HK-2 (cell line): ENCODE measurements at regions not wholly inside any gene's neighbourhood (a gene's known extent, or its start where the extent isn't known, plus 50 kb on each side); places are given as distances from the start of the nearest gene placed in this dataset.
A peak's percentile ranks its signal among the peaks of the same experiment; 100 is the strongest.

Experiments
- DNase-seq: peaks from one replicate; pipeline ENCODE4 v3.0.0-alpha.2; 2018; ENCODE audit not compliant: unreplicated experiment

DNA sequence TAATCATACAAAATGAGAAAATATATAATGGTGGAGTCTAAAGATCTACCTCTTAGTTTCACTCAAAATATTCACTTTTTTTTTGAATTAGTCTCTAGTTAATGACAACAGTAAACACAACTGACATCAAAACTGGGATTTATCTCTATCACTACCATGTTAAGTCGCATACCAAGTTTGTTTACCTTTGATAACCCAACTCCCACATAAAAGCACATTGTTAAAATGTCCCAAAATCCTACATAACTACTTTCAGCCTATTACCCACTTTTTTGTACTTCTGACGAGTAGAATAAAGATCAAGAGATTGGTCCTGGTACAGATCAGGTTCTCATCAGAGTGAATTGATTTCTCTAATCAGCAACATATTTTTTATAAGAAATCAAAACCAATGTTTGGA lies 518.5 kb downstream of the EPHA3 start:
- DNase-seq: no peak

DNA sequence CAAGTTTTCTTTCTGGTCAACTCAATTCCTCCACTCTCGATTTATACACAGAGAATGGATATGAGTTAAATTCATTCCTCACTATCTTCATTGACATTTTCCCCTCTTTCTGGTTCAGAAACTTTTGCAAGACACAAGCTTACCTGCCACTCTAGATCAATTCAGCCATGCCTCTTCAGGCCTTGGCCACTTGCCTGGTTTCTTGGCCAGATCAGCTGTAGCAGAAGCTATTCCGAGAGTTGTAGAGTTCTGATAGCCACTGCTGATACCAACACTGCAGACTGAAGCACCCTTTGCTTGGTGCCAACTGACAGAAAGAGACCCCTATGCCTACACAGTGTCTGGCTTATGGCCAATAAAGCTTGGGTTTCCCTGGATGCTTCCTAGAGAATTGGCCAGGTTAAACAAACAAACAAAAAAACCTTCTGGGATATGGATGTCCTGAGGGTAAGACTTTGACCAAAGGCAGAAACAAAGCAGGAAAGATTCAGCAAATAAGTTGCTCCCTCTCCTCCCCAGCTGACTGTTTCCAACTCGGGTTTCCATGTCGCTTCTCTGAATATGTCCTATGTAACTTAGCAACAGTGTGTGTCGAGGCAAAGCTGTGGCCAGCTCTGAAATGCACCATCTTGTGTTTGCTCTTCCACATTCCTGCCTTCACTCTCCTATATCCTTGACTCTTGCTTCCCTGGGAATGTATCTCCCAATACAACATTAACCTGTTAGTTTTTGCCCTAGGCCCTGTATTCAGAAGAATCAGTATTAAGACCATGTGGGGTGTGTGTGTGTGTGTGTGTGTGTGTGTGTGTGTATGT lies 521.6 kb downstream of the EPHA3 start:
- DNase-seq: no peak

DNA sequence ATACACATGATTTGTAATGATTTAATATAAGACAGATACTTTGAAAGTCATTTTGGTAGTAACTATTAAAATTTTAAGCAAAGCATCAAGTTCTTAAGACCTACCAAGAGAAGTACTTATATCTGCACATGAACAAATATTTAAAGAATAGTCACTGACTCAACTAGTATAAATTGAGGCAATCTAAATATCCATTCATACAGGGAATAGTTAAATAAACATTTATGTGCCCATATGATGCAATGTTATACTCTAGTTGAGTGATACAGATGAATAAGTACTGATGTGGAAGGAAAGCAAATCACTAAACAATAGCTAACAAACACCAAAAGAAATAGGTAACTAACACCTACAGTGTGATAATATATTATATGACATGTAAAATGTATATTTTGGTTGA lies 527.7 kb downstream of the EPHA3 start:
- no peak for DNase-seq

DNA sequence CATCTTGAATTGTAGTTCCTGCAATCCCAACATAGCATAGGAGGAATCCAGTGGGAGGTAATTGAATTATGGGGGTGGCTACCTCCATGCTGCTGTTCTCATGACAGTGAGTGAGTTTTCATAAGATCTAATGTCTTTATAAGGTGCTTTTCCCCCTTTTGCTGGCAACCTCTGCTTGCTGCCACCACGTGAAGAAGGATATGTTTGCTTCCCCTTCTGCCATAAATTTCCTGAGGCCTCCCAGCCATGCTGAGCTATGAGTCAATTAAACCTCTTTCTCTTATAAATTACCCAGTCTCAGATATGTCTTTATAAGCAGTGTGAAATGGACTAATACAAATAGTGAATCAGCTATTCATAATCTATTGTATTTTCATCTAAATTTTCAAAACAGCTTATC lies 537.3 kb downstream of the EPHA3 start:
- no peak for DNase-seq

DNA sequence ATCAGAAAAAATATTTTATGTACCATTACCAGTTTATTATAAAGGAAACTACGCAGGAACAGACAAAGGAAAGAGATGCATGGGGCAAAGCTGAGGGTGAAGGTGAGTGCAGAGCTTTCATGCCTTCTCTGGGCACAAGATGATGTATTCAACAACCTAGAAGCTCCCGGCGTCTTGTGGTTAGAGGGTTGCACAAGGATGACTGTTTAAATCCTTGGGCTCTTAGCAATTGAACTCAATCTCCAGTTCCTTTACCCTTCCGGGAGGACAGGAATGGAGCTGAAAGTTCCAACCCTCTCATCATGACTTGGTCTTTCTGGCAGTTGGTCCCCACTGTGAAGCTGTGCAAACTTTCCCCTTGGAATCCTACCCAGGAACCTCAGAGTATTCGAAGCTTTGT lies 542.0 kb downstream of the EPHA3 start:
- no peak for DNase-seq

DNA sequence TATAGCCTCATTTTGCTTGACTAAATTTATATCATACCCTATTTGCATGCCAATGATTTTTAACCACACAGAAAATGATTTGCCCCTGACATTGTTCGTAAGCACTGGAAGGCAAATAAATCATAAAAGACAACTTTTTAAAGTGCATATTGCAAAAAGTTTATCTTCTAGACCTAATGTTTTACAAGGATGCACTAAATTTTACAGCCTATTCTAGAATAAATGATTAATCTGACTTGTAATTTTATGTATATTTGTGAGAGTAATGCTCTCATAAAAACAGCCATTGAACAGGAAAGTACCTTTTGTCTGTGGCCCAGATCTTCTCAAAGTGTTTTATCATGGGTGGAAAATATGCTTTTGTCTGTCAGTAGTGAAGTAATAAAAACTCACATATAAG lies 546.6 kb downstream of the EPHA3 start:
- no peak for DNase-seq

DNA sequence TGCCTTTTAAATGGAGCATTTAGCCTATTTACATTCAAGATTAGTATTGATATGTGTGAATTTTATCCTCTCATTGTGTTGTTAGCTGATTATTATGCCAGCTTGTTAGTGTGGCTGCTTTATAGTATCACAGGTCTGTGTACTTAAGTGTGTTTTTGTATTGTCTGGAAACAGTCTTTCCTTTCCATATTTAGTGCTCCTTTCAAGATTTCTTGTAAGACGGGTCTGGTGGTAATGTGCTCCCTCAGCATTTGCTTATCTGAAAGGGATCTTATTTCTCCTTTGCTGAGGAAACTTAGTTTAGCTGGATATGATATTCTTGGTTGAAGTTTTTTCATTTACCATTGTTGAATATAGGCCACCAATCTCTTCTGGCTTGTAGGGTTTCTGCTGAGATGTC lies 549.0 kb downstream of the EPHA3 start:
- no peak for DNase-seq

DNA sequence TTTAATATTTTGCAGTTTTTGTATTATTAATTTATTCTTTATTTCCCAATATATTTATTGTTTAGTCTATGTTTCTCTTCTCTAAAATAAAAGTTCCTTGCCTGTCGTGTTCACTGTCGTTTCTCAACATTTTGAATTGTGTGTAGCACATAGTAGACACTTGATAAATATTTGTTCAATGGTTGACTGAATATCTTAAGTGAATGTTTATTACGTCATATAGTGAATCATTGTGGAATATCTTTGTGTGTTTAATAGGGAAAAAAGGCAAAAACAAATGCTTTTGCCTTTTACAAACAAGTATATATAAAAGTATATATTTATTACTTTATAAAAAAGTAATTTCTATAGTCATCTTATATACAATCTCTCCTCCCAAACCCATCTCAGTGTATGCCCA lies 572.3 kb downstream of the EPHA3 start:
- no peak for DNase-seq

DNA sequence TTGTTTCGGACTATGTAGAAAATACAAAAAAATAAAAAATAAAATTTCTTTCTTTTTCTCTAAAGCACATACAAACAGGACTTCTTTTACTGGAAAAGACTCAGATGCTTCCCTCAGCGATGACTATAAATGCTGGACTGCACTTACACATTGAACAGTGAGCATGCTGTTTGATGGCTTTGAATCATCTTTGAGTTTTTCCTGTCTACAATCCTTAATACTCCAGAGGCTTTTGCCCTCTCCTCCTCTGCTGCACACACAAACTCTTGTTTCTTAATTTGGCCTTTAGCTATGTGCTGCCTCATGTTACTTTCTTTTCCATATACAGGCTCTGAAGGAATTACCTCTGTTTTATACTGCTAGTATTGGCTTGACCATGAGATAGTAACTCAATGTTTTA lies 575.1 kb downstream of the EPHA3 start:
- no peak for DNase-seq

DNA sequence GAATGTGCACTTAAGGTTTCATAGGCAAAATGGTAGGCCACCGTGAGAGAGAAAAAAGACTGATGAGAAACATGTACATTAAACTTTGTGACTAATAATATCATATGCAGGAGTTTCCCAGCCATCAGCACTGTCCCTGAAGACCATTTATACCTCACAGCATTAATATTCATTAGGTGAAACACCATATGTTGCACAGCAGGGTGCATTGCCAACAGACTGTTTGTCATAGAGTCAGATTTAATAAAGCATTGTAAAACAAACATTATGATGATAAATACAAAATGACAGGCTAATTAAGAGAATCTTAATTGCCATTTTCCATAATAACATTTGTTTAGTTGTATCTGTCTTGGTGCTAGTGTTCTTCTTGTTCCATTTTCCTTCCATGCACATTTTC lies 578.3 kb downstream of the EPHA3 start:
- no peak for DNase-seq

DNA sequence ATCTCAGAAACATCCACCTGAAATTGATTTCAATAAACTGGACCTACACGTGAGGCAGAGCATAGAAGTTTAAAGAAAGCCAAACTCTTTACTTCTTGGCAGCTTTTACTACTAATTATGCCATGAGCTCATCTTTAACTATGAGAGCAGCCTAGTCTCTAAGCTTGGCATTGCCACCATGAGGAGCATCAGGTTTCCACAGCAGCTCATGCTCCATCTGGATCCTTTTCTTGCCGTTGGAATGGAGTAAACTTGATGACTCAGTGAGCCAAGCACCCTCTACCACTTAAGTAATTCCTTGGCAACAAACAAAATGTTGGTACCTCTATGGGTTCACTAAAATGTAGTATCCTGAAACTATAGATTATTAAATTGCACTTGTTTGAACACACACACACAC lies 583.2 kb downstream of the EPHA3 start:
- DNase-seq: no peak

DNA sequence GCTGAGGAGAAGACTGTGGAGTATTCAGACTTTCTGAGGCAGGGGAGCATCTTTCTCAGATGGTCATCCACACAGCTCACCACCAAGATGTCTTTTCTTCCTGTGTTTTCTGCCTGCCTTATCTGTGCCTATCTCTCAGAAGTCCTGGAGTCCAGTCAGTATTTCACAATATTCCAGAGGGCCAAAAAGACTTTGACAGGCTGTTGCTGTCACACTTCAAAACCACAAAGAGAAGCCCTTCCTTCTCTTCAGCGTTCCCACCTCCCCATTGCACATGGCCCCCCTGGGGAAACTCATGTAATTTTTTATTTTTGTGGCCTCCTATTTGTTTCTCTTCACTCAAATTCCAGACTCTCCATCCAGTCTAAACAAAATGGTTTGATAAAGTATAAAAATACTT lies 585.2 kb downstream of the EPHA3 start:
- DNase-seq: no peak

DNA sequence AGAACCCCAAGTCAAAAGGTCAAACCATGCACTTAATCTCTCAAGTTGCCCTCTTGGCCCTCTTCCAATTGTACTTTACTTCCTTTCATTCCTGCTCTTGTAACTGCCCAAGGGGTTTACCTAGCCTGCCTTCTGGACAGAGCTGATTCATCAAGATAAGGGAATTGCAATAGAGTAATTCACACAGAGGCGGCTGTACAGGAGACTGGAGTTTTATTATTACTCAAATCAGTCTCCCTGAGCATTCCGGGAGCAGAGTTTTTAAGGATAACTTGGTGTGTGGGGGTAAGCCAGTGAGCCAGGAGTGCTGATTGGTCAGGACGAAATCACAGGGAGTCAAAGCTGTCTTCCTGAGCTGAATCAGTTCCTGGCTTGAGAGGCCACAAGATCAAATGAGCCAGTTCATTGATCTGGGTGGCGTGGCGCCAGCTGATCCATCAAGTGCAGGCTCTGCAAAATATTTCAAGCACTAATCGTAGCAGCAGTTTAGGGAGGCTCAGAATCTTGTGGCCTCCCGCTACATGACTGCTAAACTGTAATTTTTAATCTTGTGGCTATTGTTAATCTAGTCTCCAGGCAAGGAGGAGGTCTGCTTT lies 590.0 kb downstream of the EPHA3 start:
- peak; percentile 26 for DNase-seq

DNA sequence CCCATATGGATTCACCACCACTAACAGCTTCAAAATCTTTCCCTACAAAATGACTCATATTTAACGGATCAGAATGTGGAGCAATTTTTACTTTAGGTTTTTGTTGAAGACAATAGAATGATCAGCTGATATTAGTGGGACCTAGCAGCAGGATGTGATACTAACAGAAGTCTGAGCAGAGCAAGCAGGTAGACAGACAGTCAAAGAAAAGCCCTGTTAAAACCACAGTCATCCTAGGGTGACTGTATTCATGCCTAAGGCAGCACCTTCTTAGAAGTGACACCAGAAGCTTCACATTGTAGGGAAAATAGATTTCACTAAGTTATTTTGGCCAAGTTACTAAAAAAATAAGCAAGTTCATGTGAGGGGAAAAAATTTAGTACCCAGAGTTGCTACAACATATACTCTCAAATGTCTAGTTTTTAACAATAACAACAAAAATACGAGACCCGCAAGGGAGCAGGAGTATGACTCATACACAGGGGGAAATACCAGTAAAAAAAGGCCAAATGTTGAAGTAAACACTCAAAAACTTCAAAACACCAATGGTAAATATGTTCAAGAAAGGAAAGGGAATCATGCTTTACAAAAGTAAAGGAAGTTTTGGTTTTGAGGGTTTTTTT lies 590.9 kb downstream of the EPHA3 start:
- no peak for DNase-seq

DNA sequence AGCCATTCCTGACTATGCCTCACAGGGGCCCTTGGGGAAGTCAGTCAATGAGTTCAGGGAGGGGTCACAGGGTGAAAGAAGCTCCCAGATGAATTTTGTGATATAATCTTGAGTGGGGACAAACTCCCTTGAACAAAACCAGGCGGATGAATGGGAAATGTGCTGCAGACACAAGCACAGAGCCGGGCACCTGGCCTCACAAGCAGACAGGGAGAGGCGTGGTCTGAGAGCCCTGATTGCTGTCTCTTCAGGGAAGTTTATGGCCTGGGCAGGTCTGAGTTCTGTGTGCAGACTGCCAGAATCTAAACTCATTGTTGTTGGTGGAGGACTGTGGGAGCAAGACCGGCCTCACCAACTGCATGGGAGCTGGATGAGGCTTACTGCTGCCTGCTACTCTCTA lies 591.8 kb downstream of the EPHA3 start:
- no peak for DNase-seq

DNA sequence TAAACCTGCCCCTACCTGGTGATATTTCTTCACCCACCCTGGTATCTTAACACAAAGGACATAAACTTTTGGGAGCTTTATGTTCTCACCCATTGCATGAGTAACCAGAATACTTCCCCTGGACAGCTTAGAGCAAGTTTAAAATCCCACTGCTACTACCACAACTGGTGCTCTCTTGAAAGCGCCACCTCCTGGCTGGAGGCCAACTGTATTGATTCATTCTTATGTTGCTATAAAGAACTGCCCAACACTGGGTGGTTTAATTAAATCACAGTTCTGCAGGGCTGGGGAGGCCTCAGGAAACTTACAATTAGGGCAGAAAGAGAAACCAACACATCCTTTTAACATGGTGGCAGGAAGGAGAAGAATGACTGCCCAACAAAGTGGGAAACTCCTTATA lies 592.4 kb downstream of the EPHA3 start:
- no peak for DNase-seq

DNA sequence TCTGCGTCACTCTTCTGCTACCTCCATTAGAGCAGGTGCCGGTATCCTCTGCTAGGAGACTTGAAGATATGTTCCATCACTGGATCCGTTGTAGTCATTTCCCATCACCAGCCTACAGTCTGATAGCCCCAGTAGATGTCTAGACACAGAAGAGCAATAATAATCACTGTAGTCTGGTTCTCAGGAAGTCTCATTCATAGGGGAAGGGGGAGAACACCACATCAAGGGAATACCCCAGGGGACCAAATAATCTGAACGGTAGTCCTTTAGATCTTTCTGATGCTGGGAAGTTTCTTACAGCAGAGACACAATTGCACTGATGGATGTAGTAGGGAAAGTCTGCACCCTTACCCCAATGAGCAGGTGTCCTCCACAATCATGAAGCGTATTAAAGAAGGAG lies 595.0 kb downstream of the EPHA3 start:
- DNase-seq: no peak

DNA sequence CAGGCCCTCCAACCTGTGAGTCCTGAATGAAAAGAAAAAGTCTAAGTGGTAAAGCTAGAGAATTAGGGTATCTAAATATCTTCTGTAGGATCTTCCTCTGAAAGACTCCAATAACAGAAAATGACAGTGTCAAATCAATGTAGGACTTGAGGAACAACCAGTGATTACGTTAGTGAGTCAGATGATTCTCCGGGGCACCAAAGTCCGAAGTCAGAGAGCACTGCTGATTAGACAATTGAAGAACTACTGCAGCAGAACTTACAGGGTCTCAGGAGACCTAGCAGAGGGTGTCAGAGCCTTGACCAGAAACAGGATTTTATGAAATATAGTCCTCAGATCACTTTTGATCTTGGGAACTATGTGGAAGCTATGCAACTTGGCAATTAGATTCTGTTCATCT lies 605.8 kb downstream of the EPHA3 start:
- DNase-seq: no peak

DNA sequence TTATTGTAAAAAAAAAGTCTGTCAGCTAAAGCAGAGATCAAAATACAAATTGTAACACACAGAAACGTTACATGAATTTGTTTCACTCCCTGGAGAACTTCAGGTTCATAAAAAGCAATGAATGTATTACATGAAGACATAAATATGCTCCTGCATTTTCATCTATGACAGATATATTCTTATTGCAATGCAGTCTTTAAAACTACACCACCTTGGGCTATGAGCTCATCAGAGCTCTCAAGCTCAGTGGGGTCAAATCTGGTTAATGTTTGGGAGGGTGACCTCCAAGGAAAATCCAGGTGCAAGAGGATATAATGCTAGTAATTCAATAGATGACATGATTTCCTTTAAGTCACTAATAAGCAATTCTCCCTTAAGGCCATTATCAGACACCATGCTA lies 606.8 kb downstream of the EPHA3 start:
- no peak for DNase-seq

DNA sequence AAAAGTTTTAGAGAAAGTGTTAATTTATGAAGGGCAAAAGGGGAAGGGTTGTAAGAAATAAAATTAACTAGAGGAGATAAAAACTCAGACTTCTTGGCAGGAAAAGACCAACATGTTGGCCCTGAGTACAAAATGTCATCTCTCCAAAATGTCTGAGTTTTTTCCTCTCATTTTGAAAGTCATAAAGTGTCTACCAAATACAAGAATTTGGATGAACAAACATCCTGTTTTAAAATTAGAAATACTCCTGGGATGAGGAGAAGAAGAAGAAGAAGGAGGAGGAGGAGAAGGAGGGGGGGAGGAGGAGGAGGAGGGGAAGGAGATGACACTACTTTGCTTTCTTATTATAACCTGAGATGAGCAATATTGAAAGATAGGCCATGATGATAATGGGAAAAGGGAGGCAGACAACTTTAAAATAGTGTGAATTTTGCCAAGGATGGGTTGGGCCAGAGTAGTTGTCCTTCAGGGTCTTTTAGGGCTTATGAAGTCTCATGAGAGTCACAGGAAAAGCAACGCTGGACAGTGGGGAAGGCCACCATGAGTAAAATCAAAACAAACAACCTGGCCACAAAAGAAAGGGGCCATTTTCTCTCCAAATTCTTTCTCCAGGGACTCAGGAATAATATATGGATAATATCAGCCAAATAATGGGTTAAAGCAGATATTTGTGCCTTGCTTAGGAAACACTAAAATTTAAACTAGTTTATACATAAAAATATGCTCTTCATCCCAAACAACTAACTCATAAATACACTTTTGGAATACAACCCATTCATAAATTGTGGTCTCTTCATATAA lies 632.9 kb downstream of the EPHA3 start:
- DNase-seq: no peak

DNA sequence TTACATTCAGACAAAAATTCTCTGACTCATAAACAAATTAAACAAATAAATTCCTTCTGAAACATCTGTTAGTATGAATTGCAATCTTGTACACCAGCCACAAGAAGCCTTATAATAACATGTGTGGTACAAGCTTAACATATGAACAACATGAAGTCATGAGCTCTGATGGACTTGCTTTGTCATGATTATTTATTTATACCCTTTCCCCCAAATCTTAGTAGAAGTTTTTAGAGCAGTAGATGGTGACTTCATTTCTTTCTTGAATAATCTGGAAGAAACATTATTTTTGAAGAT lies 633.4 kb downstream of the EPHA3 start:
- no peak for DNase-seq

DNA sequence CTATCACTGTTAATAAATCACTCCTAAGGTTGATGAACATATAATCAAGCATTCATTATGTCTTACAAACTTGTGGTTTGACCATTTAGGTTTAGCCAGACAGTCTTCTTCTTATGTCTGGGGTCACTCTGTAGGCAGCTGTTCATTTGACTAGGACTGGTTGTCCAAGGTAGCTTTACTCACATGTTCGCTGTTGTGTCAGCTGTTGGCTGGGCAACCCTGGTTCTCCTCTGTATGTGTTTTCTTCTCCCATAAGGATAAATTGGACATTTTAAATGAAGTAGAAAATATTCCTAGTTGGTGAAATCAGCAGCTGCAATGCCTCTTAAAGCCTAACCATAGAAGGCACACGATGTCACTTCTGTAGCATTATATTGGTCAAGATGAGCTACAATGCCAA lies 635.1 kb downstream of the EPHA3 start:
- no peak for DNase-seq
